AML-193 (cell line): ENCODE measurements at regions not wholly inside any gene's neighbourhood (a gene's known extent, or its start where the extent isn't known, plus 50 kb on each side); places are given as distances from the start of the nearest gene placed in this dataset.

Experiments used
- DNase-seq, 2 experiments: peaks; one replicate each; lab custom pipeline; 2025; lab: John Stamatoyannopoulos, UW

DNA sequence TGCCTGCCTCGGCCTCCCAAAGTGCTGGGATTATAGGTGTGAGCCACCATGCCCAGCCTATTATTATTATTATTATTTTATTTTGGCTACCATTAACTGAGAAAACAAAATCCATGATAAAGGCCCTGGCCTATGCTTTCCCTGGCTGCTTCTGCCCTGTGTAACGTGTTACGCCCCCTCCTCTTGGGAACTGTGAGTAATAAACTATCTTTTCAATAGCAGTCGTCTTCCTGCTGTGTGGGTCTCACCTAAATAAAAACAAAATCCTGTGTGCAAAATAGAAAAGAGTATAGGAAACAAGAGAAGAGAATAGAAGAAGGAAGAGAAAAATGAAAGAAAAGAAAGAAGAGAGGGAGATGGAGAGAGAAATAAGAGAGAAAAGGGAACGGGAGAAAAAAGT lies 237.0 kb downstream of the MIAT start:
- no peak for DNase-seq

DNA sequence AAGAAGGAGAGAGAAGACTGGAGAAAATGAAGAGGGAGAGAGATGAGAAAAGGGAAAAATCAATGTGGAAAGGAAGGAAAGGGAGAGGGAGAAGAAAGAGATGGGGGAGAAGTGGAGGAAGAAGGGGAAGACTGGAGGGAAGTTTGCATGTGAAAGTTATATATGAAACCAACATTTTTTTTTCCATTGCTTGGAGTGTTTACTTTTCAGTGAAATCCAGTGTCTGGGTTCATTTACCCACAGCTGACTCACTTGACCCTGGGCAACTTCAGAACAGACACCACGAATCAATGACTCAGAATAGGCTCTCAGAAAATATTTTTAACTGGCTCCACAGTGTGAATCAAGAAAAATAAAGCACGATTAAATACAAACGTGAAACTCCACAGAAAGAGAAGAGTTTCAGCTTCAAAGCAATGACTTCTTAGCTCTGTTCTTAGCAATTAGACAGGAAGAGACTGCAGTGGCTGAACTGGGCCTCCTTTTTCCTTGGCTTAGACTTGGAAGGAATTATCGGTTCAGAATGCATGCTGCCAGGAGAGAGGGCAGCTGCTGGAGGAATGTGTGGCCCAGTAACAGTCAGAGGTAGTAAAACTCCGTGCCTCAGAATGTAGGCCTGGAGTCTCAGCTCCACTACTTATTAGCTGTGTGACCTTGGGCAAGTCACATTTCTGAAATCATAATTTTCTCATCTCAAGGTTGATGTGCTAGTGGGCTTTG lies 237.5 kb downstream of the MIAT start:
- DNase-seq: no peak

DNA sequence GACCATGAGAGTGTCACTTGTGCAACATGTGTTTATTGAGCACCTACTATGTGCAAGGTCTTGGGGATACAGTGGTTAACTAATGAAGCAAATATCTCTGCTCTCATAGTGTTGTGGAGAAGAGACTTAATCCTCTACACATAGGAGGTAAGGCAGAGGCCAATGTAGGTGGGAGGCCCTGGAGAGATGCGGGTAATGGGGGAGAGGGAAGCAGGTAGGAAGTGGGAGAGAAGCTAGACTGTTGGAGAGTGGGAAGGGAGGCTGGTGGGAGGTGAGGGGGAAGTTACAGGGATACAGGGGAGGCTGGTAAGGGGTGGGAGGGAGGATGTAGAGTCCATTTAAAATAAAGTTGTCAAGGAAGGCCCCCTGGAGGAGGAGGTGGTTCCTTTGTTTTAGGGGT lies 240.0 kb downstream of the MIAT start:
- DNase-seq: no peak

DNA sequence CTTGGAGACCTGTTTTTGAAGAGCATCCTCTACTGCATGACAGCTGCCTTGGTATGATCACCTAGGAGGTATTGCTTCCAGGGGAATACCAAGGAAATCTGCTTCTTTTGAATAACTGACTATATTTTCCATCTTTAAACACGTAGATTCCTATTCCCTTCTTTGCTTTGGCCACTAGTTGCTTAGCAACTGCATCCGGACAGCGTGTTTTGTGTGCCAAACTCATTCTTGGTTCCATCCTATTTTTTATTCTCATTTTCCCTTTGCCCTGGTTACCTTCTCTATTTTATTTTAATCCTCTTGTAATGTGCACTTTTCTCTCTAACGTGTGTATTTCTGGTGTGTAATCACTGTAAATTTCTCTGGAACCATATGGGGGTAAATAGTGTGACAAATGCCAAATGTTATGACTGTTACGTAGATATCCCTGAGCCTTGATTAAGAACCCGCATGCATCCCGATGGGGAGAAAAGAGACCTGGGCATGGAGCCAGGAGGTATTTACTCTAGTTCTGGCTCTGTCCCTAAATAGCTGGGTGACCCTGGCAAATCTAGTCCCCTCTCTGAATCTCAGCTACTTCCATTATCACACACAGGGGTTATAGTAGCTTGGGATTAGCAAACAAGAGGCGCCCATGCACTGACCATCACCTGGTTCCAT lies 241.7 kb downstream of the MIAT start:
- DNase-seq: no peak

DNA sequence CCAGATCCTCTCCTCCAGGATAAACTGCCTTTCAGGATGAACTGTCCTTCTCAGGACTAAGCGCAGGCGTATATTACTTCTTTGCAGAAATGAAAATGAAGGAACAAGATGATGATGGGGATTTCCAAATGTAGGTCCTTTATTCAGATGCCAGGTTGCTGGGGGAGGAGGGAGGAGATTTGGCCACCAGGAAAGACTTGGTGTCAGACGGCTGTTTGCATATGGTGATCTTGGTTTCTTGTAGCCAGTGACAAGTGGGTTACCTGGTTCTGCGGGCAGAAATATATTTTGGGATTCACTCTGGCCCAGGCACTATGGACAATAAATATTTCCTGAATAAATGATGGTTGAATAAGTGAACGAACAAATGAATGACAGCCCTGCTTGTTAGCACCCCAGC lies 243.4 kb downstream of the MIAT start:
- no peak for DNase-seq

DNA sequence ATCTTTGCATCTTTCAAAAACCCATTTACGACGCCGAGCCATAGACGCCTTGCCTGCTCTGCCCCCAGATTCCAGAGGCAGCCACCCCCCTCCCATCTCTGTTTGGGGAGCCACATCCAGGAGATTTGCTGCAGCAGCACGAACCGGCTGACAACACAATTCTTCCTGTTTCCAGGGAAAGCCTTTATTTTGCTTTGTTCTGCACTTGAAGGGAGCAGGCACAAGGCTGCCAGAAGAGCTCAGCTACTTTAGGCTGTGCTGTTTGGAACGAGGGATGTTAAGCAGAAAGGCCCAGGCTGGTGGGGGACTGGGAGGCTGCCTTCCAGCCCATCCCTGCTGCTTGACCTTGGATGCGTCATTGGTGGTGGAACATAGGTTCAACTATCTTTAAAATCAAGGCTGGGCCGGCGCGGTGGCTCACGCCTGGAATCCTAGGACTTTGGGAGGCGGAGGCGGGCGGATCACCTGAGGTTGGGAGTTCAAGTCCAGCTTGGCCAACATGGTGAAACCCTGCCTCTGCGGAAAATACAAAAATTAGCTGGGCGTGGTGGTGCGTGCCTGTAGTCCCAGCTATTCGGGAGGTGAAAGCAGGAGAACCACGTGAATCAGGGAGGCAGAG lies 243.9 kb downstream of the MIAT start:
- no peak for DNase-seq

DNA sequence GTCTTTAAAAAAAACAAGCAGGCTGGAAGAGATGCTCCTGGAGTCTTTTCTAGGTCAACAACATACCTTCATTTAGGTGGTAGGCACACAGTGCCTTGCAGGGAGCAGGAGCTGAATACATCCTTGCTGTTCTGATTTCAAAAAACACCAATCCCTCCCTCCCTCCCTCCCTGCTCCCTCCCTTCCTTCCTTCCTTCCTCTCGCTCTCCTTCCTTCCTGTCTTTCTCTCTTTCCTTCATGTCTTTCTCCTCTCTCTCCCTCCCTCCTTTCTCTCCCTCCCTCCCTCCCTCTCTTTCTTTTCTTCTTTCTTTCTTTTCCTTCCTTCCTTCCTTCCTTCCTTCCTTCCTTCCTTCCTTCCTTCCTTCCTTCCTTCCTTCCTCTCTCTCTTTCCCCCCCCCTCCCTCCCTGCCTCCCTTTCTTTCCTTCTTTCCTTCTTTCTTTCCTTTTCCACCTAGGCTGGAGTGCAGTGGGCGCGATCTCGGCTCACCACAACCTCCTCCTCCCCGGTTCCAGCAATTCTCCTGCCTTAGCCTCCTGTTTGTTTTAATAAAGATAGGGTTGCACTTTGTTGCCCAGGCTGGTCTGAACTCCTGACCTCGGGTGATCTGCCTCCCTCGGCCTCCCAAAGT lies 245.1 kb downstream of the MIAT start:
- no peak for DNase-seq

DNA sequence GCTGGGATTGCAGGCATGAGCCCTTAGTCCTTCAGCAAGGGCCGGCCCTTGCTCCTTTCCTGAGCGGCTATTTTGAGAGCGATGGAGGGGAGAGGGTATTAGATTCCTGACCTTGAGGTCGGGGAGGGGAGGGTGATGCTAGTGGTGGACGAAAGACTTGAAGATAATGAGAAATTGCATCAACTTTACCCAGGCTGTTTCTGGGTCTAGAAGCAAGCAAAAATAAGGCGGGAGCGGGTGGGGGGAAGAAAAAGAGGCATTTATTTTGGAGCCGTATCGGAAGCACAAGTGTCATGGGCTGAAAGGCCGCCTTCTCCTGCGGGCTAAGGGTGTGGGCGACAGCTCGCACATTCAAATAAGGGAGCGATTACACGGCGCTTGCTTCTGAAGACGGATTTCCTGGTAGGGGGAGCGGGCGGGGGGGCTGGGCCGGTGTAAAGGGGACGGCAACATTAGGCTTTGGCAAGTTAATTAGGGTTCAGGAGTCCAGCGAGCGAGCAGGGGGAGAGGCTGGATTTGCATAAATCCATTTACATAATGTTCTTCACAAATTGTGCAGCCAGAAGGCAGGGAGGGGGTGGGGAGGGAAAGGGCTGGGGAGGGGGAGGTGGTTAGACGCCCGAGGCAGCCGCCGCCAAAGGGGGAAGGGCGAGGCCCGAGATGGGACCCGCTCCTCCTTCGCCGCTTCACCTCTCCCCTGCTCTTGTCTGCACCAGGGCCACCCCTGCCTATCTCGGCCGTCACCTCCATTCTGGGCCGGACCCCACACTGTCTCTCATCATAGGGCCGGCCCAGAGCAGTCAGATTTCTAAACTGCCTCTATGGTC lies 245.9 kb downstream of the MIAT start:
- no peak for DNase-seq

DNA sequence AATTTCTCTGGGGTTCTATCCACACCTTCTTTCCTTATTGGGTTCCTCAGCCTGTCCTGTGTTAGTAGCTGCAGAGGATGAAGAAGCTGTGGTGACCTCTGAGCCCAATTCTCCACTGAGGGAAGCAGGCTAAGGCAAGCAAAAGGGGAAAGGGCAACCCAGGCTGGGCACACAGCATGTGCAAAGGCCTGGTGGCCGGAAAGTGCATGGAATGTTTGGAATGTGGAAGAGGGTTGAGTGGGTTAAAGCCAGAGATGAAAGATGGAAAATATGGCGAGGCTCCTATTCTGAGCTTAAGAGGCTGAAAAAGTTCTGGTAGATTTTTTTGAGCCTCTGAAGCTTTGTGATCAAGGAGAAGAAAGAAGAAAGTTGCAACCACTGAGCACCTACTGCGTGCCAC lies 247.1 kb downstream of the MIAT start:
- DNase-seq: no peak

DNA sequence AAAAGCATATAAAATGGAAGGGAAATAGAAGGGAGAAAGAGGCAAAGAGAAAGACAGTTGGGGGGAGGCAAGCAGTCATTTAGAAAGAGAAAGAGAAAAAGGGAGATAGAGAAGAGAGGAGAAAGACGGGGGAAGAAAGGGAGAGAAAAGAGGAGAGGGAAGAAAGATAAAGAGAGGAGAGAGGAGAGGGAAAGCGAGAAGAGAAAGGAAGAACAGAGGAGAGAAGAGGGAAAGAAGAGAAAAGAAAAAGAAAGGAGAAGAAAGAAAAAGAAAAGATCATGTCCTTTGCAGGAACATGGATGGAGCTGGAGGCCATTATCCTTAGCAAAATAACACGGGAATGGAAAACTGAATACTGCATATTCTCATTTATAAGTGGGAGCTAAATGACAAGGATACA lies 247.7 kb downstream of the MIAT start:
- DNase-seq: no peak

DNA sequence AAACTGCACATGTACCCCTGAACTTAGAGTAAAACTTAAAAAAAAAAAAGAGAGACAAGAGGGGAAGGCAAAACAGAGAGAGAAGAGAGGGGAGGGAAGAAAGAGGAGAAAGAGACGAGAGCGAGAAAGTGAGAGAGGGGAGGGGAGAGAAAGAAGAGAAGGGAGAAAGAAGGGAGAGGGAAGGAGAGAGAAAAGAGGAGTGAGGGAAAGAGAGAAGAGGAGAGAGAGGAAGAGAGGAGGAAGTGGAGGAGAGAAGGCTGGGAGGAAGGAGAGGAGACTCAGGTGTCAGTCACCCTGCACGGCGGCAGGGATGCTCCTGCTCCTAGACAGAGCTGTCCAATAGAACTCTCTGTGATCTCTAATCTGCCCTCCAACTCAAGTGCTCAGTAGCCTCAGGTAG lies 248.3 kb downstream of the MIAT start:
- no peak for DNase-seq

DNA sequence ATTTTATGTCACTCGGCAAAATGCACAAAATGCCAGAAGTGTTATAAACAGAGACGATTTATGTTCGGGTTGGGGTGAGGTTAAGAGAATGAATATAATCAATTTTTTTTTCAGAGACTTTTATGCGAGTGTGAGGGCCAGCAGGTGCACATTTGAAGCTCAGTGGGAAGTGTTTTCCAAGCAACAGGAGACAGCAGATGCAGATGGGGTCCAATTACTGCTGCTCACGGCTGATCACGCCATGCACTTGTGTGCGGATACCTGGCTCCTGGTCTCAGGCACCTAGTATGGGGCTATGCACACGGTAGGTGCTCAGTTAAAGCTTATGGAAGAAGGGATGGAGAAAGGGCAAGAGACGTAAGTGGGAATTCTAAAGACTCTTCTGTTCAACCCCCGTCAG lies 249.1 kb downstream of the MIAT start:
- DNase-seq: no peak

DNA sequence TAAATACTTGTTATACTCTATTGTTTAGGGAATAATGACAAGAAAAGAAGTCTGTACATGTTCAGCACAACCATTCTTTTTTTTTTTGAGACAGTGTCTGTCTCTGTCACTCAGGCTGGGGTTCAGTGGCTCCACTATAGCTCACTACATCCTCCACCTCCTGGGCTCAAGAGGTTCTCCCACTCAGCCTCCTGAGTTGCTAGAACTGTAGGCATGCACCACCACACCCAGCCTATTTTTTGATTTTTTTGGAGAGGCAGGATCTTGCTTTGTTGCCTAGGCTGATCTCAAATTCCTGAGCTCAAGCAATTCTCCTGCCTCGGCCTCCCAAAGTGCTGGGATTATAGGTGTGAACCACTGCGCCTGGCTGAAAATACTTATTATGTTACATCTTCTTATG lies 250.0 kb downstream of the MIAT start:
- no peak for DNase-seq

DNA sequence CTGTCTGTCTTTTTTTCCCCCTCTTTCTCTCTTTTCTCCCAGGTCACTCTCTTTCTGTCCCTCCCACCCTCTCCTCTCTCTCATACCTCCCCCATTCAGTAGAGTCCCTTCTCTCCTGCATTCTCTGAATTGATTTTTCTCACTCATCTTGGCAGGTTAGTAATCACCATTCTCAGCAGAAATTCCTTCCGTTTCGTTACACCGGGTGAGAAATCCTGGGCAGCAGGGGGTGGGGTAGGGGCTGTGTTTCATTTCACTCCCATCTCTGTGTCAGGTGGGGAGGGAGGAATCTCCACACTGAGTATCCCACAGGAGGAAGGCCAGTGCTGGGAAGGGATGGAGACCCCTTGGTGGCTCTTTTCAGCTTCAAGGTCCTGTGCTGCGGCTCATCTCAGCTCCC lies 253.5 kb downstream of the MIAT start:
- no peak for DNase-seq

DNA sequence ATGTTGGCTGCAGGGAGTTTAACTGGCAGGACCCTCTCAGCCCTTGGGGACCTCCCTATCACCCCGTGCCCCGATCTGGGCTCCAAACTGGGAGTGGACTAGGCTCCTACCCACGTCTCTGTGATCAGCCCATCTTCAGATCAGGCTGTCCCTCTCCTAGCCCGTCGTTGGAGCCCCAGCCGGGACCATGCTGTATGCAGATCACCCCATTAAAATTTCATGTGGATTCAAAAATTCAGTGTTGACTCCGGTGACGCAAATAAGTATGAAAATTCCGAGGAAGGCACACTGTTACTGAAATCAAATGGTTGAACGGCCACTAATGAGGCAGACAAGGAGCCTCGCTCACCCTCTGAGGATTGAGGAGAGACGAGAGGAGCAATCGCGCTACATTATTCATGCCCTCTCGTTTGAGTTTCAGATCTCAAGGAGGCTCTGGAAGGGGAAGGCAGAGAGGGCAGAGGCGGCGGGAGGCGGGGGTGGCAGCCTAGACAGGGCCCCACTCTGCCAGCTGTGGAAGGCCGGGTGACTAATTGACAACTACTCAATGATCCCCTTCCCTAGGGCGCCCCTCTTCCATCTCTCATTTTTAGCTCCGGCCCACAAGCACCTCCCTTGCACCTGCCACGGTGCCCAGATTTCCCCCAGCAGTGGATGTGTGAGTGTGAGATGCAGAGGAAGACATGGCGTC lies 255.4 kb downstream of the MIAT start:
- DNase-seq: no peak

DNA sequence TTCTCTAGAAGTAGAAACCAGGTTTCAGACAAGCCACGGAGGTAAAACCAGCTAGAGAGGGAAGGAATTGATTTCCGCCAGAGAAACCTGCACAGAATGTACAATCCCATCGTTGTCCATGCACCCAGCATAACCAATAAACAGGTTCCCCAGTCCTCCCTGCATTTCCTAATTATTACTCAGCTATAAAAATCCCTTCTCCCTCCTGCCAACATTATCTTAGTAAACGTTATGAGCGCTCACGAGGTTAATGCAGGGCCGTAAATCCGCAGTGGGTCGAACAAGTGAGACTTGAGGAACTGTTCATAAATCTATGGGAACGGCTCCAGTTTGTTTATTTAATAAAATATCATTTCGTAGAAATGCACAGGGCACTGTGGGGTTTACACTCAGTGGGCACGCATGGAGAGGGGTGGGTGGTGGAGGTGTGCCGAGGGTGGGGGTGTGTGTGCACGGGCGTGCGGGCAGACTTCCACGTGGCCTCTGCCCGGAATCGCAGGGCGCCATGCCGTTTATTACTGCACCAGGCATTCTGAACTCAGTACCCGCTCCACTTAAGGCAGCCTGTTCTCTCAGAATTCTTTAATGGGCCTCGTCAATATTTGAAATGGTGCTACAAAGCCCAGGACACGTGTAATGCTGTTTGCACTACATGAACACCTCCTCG lies 257.3 kb downstream of the MIAT start:
- no peak for DNase-seq

DNA sequence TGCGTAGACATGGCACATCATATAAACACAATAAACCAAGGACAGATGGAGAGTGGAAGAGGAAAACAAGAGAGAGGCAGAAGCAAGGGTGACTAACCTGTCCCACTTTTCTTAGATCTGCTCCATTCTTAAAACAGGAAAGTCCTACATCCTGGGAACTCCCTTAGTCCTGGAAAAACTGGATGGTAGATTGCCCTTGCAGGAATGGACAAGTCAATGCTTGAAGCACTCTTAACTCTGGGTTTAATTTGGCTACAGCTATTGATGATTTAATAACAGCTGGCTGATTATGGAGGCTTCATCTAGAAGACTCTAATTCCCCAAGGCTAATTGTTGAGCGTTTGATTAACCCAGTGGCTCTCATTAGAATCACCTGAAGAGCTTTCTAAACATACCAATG lies 258.8 kb downstream of the MIAT start:
- no peak for DNase-seq

DNA sequence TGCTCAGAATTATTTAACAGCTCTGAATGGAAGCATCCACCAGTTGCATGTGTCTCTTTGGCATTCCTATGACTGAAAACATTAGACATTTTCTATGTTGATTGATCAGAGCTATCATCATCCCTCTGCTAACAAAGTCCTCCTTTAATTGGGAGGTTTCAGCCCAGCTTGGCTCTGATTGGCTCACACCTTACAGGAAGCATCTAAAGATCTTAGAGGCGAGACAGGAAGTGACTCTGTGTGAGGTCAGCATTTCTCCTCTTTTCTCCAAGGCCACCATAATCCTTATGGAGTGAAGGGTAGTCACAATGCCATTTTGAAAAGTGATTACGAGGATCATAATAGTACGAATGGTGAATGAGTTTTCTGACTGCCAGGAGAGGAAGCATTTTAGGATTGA lies 260.8 kb downstream of the MIAT start:
- no peak for DNase-seq

DNA sequence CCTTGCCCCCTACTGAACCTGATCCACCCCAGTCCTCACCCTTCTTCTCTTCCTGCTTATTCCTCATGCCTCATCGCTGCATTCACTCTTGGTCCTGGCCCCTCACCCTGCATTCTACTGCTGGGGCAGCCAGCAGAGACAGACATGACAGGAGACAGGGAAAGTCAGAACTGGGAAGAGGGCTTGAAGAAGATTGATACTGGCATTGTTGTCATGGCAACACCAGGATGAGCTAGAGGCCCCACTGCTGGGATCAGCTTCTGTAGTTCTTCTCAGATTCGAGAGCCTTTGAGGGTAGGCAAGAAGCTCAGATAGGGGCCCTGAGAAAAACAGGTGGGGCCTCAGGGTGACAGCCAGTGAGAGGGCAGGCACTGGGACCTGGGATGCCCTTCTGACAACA lies 264.3 kb downstream of the MIAT start:
- DNase-seq: no peak

DNA sequence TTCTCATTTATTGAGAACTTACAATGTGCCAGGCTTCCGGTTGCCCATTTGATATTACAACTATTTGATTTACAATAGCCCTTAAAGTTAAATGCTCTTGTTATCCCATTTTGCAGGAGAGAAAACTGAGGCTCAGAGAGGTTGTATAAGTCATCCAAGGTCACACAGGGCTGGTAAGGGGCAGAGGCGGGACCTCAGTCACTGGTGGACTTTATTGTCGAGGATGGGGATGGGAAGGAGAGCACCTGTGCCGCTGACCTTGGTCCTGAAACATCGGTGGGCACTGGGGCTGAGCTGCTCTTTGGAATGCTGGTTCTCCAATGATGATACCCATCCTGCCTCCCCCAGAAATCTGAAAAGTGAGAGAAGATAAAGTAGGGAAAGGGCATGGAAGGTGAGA lies 265.4 kb downstream of the MIAT start:
- no peak for DNase-seq

DNA sequence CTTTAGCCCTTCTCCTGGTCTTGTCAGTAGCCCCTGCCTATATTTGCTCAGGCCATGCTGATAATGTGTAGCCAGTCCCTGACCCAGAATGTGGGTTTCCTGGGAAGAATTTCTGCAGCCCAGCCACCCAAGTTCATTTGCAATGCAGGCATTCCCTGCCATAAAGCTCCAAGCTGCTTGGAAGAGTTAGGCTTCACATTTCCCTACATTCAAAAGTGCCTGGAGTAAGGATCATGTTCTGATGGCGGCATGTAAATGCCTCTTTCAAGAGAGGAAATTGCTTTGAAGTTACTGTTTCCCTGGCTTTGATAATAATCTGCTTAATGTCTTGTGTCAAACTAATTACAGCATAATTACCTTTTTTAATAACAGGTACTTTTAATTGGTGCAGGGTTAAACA lies 266.1 kb downstream of the MIAT start:
- DNase-seq: no peak
